ENCODE measurements at regions not wholly inside any gene's neighbourhood (a gene's known extent, or its start where the extent isn't known, plus 50 kb on each side); places are given as distances from the start of the nearest gene placed in this dataset.

DNA sequence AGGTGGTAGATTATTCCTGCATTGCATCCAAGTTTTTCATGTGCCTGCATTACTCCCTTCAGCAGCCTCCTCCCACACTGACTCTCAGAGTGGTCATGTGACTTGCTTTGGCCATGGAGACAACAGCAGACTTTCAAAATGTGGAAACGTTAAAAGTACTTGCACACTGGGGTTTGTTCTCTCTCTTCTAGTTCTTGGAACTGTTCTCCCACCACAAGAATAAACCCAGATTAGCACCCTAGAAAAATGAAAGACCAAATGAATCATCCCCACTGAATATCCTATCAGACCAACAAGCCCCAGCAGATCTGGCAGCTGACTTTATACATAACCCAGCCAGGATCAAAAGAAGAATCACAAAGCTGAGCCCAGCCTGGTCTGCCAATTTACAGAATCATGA, 398.5 kb downstream of the VPS13C start:
- H4K20me1 ChIP-seq (replicated peaks; ENCODE audit: control insufficient read depth, extremely low read depth, insufficient read depth, low read length): no peaks in the 10 kb centered on the region
- ChIA-PET POLR2A (no interaction called here), CTCF (interaction anchor here (0.9 to 1.2 kb wide), 3 partner anchors 10 to 467 kb away, joined by 3 to 4 read pairs (median 3); no protein-coding TSS in a partner anchor)
- H3K4me2 ChIP-seq (ENCODE audit: insufficient read depth, low read length): no peak overlapping the region
- H3K9me3 ChIP-seq (replicated peaks; ENCODE audit: control insufficient read depth, insufficient read depth, low read length): no peaks in the 10 kb centered on the region
- H3K9me1 ChIP-seq (replicated peaks; ENCODE audit: control insufficient read depth, extremely low read depth, insufficient read depth, low read length): no peaks in the 10 kb centered on the region
- dilution Hi-C loops (cut with MboI; ENCODE audit: extremely low pct_ligation_motif_present, low sequenced_read_pairs): no loop called here
- no peak overlapping the region for H3K9ac ChIP-seq (replicated peaks; ENCODE audit: extremely low read depth, insufficient read depth, low read length)
- no TSS peak for BruUV-seq (replicated peaks)
- TF ChIP-seq, protein P1, sequence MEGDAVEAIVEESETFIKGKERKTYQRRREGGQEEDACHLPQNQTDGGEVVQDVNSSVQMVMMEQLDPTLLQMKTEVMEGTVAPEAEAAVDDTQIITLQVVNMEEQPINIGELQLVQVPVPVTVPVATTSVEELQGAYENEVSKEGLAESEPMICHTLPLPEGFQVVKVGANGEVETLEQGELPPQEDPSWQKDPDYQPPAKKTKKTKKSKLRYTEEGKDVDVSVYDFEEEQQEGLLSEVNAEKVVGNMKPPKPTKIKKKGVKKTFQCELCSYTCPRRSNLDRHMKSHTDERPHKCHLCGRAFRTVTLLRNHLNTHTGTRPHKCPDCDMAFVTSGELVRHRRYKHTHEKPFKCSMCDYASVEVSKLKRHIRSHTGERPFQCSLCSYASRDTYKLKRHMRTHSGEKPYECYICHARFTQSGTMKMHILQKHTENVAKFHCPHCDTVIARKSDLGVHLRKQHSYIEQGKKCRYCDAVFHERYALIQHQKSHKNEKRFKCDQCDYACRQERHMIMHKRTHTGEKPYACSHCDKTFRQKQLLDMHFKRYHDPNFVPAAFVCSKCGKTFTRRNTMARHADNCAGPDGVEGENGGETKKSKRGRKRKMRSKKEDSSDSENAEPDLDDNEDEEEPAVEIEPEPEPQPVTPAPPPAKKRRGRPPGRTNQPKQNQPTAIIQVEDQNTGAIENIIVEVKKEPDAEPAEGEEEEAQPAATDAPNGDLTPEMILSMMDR (IDR thresholded peaks at IDR 0.05; ENCODE audit: extremely low read depth in 1 of 2, insufficient read depth in 1 of 2, low read depth in 1 of 2, low read length in 2 of 2): no peak
- no peak for TF ChIP-seq EZH2 (IDR thresholded peaks at IDR 0.05; ENCODE audit: borderline replicate concordance, low read depth, low read length, severe bottlenecking)
- TF ChIP-seq POLR2AphosphoS5 (IDR thresholded peaks at IDR 0.05; ENCODE audit: insufficient read depth, low read depth, low read length): no peak
- no peak for TF ChIP-seq MAX (IDR thresholded peaks at IDR 0.05; ENCODE audit: insufficient read depth, insufficient read length)
- no peak for TF ChIP-seq MYC (IDR thresholded peaks at IDR 0.05; ENCODE audit: low read depth, low read length)
- no peak for TF ChIP-seq GATA2 (IDR thresholded peaks at IDR 0.05; ENCODE audit: insufficient read depth, insufficient read length, low read depth, low read length)
- no peak for TF ChIP-seq FOS (IDR thresholded peaks at IDR 0.05; ENCODE audit: borderline replicate concordance, insufficient read depth, low read length)
- no peak for TF ChIP-seq JUN (IDR thresholded peaks at IDR 0.05; ENCODE audit: borderline replicate concordance, insufficient read depth, insufficient read length, low read depth)
- TF ChIP-seq POLR2A (IDR thresholded peaks at IDR 0.05; ENCODE audit: low read depth, low read length): no peak
- H3K27ac ChIP-seq (ENCODE audit: insufficient read depth, low read depth, low read length): no peak overlapping the region
- no peak for DNase-seq (ENCODE audit: low read depth, low spot score)
- no peaks in the 10 kb centered on the region for H3K27me3 ChIP-seq (ENCODE audit: control insufficient read depth in 2 of 2, insufficient read depth in 2 of 2, low read length in 2 of 2)
- no peaks in the 10 kb centered on the region for H3K4me1 ChIP-seq (ENCODE audit: control insufficient read depth, extremely low read depth, insufficient read depth, low read length)
- H2AFZ ChIP-seq (ENCODE audit: low read depth, low read length): no peak overlapping the region
- H3K4me3 ChIP-seq (replicated peaks in 1 of 3; ENCODE audit: insufficient read depth in 1 of 3, low read depth in 1 of 3, low read length in 3 of 3): no peak overlapping the region
- H3K79me2 ChIP-seq (ENCODE audit: control insufficient read depth, insufficient read depth, low read length): no peaks in the 10 kb centered on the region
- FAIRE-seq: no peak
- no peaks in the 10 kb centered on the region for H3K36me3 ChIP-seq (ENCODE audit: control insufficient read depth in 2 of 2, extremely low read depth in 1 of 2, insufficient read depth in 2 of 2, low read length in 2 of 2)
- intact Hi-C loops (cut with micrococcal nuclease): no loop called here
